B cell (primary cell): ENCODE measurements at regions not wholly inside any gene's neighbourhood (a gene's known extent, or its start where the extent isn't known, plus 50 kb on each side); places are given as distances from the start of the nearest gene placed in this dataset.
"Not testable (repeated sequence)": the region's sequence is repeated elsewhere in the genome, so short reads cannot be mapped to it uniquely, and the experiment has no call there.

Experiments used
- CTCF ChIP-seq: fragments of 200-600 bp; IDR thresholded peaks from one replicate; pipeline ENCODE4 v1.8.0; 2022; ENCODE audit warnings: antibody characterized with exemption, mild to moderate bottlenecking
- EZH2 ChIP-seq: IDR thresholded peaks from 2 replicates; pipeline ENCODE4 v1.6.1; 2012; ENCODE audit warnings: borderline replicate concordance, low read depth, mild to moderate bottlenecking, moderate library complexity, low read length; ENCODE audit not compliant: insufficient read depth, poor library complexity, severe bottlenecking

- not testable (repeated sequence) for TF ChIP-seq EZH2, CTCF
These were observed 128.1 kb upstream of the SMURF2 start for GRCh38 chr17:64790193-64790592.
